Fibroblast of lung (primary cell): ENCODE measurements at regions not wholly inside any gene's neighbourhood (a gene's known extent, or its start where the extent isn't known, plus 50 kb on each side); places are given as distances from the start of the nearest gene placed in this dataset.
"Not testable (repeated sequence)": the region's sequence is repeated elsewhere in the genome, so short reads cannot be mapped to it uniquely, and the experiment has no call there.

Experiments used
- DNase-seq, 2 donors: peaks; one replicate each; pipeline versions ENCODE4 v3.0.0 to v3.0.0-alpha.2; 2010; ENCODE audit warnings: low read depth in 2 of 2
- H2AFZ ChIP-seq: 2 replicates; pipeline ENCODE4 v1.5.1; 2012; ENCODE audit warnings: low read length, control low read depth, inconsistent platforms
- H3K27ac ChIP-seq: 2 replicates; pipeline ENCODE4 v1.5.1; 2011; ENCODE audit warnings: low read length, control low read depth; ENCODE audit not compliant: insufficient read depth
- H3K27me3 ChIP-seq: 2 replicates; pipeline ENCODE4 v1.5.1; 2011; ENCODE audit warnings: mild to moderate bottlenecking, low read length; ENCODE audit not compliant: control insufficient read depth, insufficient read depth
- H3K36me3 ChIP-seq: 2 replicates; pipeline ENCODE4 v1.5.1; 2011; ENCODE audit warnings: low read length; ENCODE audit not compliant: control insufficient read depth, insufficient read depth
- H3K4me1 ChIP-seq: 2 replicates; pipeline ENCODE4 v1.5.1; 2011; ENCODE audit warnings: low read length; ENCODE audit not compliant: control insufficient read depth, insufficient read depth; ENCODE audit errors: extremely low read depth
- H3K4me2 ChIP-seq: 2 replicates; pipeline ENCODE4 v1.5.1; 2011; ENCODE audit warnings: low read length, control low read depth; ENCODE audit not compliant: insufficient read depth; ENCODE audit errors: extremely low read depth
- H3K4me3 ChIP-seq, 4 experiments: fragments of 200-600 bp in 1 of 4; sonication (generic) in 1 of 4; replicated peaks in 1 of 4; 2 replicates each; pipeline ENCODE4 v1.5.1; 2011 to 2016; ENCODE audit warnings: low read length in 4 of 4, low read depth in 3 of 4, mild to moderate bottlenecking in 3 of 4, control low read depth in 2 of 4, inconsistent platforms in 1 of 4, mixed read lengths in 1 of 4; ENCODE audit not compliant: insufficient read depth in 1 of 4; ENCODE audit errors: control extremely low read depth in 1 of 4
- H3K79me2 ChIP-seq: 2 replicates; pipeline ENCODE4 v1.5.1; 2012; ENCODE audit warnings: mild to moderate bottlenecking, low read length, inconsistent platforms; ENCODE audit not compliant: control insufficient read depth, insufficient read depth
- H3K9ac ChIP-seq: 2 replicates; pipeline ENCODE4 v1.5.1; 2011; ENCODE audit warnings: mild to moderate bottlenecking, low read length, control low read depth; ENCODE audit not compliant: insufficient read depth
- H3K9me3 ChIP-seq: 2 replicates; pipeline ENCODE4 v1.5.1; 2012; ENCODE audit warnings: low read depth, low read length; ENCODE audit not compliant: control insufficient read depth, insufficient read depth
- H4K20me1 ChIP-seq: 2 replicates; pipeline ENCODE4 v1.5.1; 2011; ENCODE audit warnings: low read length; ENCODE audit not compliant: control insufficient read depth, insufficient read depth; ENCODE audit errors: extremely low read depth
- CTCF ChIP-seq, 2 donors: IDR thresholded peaks in 1 of 2; conservative IDR thresholded peaks in 1 of 2; 1 replicate in 1 of 2; 2 replicates in 1 of 2; pipeline ENCODE4 v1.5.1; 2011 to 2012; ENCODE audit warnings: low read length in 2 of 2, control low read depth in 1 of 2, inconsistent platforms in 1 of 2, low read depth in 1 of 2, mild to moderate bottlenecking in 1 of 2
- EZH2 ChIP-seq: IDR thresholded peaks from 2 replicates; pipeline ENCODE4 v1.5.1; 2012; ENCODE audit warnings: low read length, control low read depth, mild to moderate bottlenecking; ENCODE audit errors: missing control alignments

- no peaks in the 10 kb centered on the region for H4K20me1 ChIP-seq
- no peak for TF ChIP-seq CTCF (conservative IDR thresholded peaks at IDR 0.05 in 1 of 2, IDR thresholded peaks at IDR 0.05 in 1 of 2; ENCODE audit: low read depth in 1 of 2, low read length in 2 of 2)
- TF ChIP-seq EZH2, result no peak
- H3K27me3 ChIP-seq, result no peaks in the 10 kb centered on the region
- no peak overlapping the region for H3K9ac ChIP-seq
- H3K79me2 ChIP-seq, result no peaks in the 10 kb centered on the region
- H3K4me3 ChIP-seq, result no peak overlapping the region
- H3K4me1 ChIP-seq, result no peaks in the 10 kb centered on the region
- no peaks in the 10 kb centered on the region for H3K9me3 ChIP-seq
- no peak overlapping the region for H3K27ac ChIP-seq
- no peaks in the 10 kb centered on the region for H3K36me3 ChIP-seq
- no peak overlapping the region for H3K4me2 ChIP-seq
- no peak for DNase-seq
- H2AFZ ChIP-seq, result no peak overlapping the region
Measured at GRCh38 chr9:85479305-85479704, 262.4 kb downstream of the AGTPBP1 start.

GRCh38 chr9:85478847-85479246 lies 262.9 kb downstream of the AGTPBP1 start:
- no peaks in the 10 kb centered on the region for H4K20me1 ChIP-seq
- H3K36me3 ChIP-seq, result no peaks in the 10 kb centered on the region
- DNase-seq, result no peak
- TF ChIP-seq CTCF (conservative IDR thresholded peaks at IDR 0.05 in 1 of 2, IDR thresholded peaks at IDR 0.05 in 1 of 2; ENCODE audit: low read depth in 1 of 2, low read length in 2 of 2) (no peak), EZH2 (no peak)
- H3K9me3 ChIP-seq, result no peaks in the 10 kb centered on the region
- no peaks in the 10 kb centered on the region for H3K79me2 ChIP-seq
- no peaks in the 10 kb centered on the region for H3K27me3 ChIP-seq
- H3K4me3 ChIP-seq, result no peak overlapping the region
- H3K4me1 ChIP-seq, result no peaks in the 10 kb centered on the region
- no peak overlapping the region for H3K27ac ChIP-seq
- no peak overlapping the region for H2AFZ ChIP-seq
- H3K9ac ChIP-seq, result no peak overlapping the region
- H3K4me2 ChIP-seq, result no peak overlapping the region

- H4K20me1 ChIP-seq, H3K79me2 ChIP-seq, H3K27me3 ChIP-seq, H3K4me3 ChIP-seq, H3K4me2 ChIP-seq, H3K27ac ChIP-seq, H3K4me1 ChIP-seq, H3K36me3 ChIP-seq, H3K9me3 ChIP-seq, H2AFZ ChIP-seq, DNase-seq, H3K9ac ChIP-seq: not testable (repeated sequence)
Measured at GRCh38 chr9:85474896-85475295, 266.9 kb downstream of the AGTPBP1 start.

- no peaks in the 10 kb centered on the region for H3K79me2 ChIP-seq
- H3K27ac ChIP-seq, result no peak overlapping the region
- no peak for TF ChIP-seq EZH2
- no peak overlapping the region for H3K4me3 ChIP-seq
- H4K20me1 ChIP-seq, result no peaks in the 10 kb centered on the region
- no peaks in the 10 kb centered on the region for H3K4me1 ChIP-seq
- no peak overlapping the region for H2AFZ ChIP-seq
- no peaks in the 10 kb centered on the region for H3K9me3 ChIP-seq
- H3K27me3 ChIP-seq, result no peaks in the 10 kb centered on the region
- no peak overlapping the region for H3K4me2 ChIP-seq
- H3K36me3 ChIP-seq, result no peaks in the 10 kb centered on the region
- no peak for DNase-seq
- H3K9ac ChIP-seq, result no peak overlapping the region
Measured at GRCh38 chr9:85471791-85472190, 270.0 kb downstream of the AGTPBP1 start.
